Esophagus muscularis mucosa (tissue), 4 donors: ENCODE measurements at regions not wholly inside any gene's neighbourhood (a gene's known extent, or its start where the extent isn't known, plus 50 kb on each side); places are given as distances from the start of the nearest gene placed in this dataset.

Experiments
- DNase-seq: peaks from one replicate; pipeline ENCODE4 v3.0.0-alpha.2; 2017; ENCODE audit errors: extremely low spot score
- H3K27ac ChIP-seq, 4 donors: fragments of 200-600 bp; sonication (generic); replicated peaks in 1 of 4; 1 replicate in 3 of 4; 2 replicates in 1 of 4; pipeline ENCODE4 v1.5.1; 2016 to 2019; ENCODE audit warnings: mild to moderate bottlenecking in 1 of 4
- H3K27me3 ChIP-seq, 4 donors: fragments of 200-600 bp; sonication (generic); one replicate each; pipeline versions ENCODE4 v1.5.1 to v1.6.0; 2016 to 2019
- H3K36me3 ChIP-seq, 4 donors: fragments of 200-600 bp; sonication (generic); one replicate each; pipeline ENCODE4 v1.5.1; 2016 to 2019
- H3K4me1 ChIP-seq, 4 donors: fragments of 200-600 bp; sonication (generic); one replicate each; pipeline ENCODE4 v1.5.1; 2016 to 2019
- H3K4me3 ChIP-seq, 4 donors: fragments of 200-600 bp; sonication (generic); 1 replicate in 2 of 4; 2 replicates in 2 of 4; pipeline ENCODE4 v1.5.1; 2016 to 2019; ENCODE audit warnings: mild to moderate bottlenecking in 4 of 4, moderate library complexity in 1 of 4
- H3K9me3 ChIP-seq, 4 donors: fragments of 200-600 bp; sonication (generic); 1 replicate in 3 of 4; 2 replicates in 1 of 4; pipeline ENCODE4 v1.5.1; 2016 to 2019
- CTCF ChIP-seq, 3 experiments: fragments of 200-600 bp in 2 of 3; fragments of 450-650 bp in 1 of 3; sonication (generic) in 2 of 3; IDR thresholded peaks; one replicate each; pipeline ENCODE4 v1.5.1; 2017 to 2019; ENCODE audit warnings: antibody characterized with exemption in 3 of 3, mild to moderate bottlenecking in 2 of 3, moderate library complexity in 1 of 3
- EP300 ChIP-seq: sonication (generic); formaldehyde crosslinking; IDR thresholded peaks from one replicate; pipeline ENCODE4 v1.6.1; 2017; ENCODE audit warnings: antibody characterized with exemption
- POLR2A ChIP-seq: fragments of 450-650 bp; IDR thresholded peaks from one replicate; pipeline ENCODE4 v1.6.1; 2017; ENCODE audit warnings: antibody characterized with exemption, moderate library complexity, mild to moderate bottlenecking, low read depth
- POLR2AphosphoS5 ChIP-seq, 2 donors: sonication (generic); formaldehyde crosslinking; IDR thresholded peaks; one replicate each; pipeline ENCODE4 v1.6.1; 2017; ENCODE audit warnings: antibody characterized with exemption in 2 of 2
- WGBS: methylation state at CpG from one replicate; pipeline ENCODE4 v1.1.5; 2018; 5-methylcytosine and 5-hydroxymethylcytosine counted together
- intact Hi-C: fragments of 100-400 bp; cut with DNase I; formaldehyde crosslinking; loops from one replicate; pipeline ENCODE4 v1.15.1; 2023

- Histone ChIP-seq H3K4me3 (no peak overlapping the region), H3K9me3 (peaks cover 0 to 20% (median 6%) of the 10 kb centered on the region in 4 donors), H3K27ac (no peak overlapping the region), H3K4me1 (no peaks in the 10 kb centered on the region), H3K36me3 (no peaks in the 10 kb centered on the region), H3K27me3 (no peaks in the 10 kb centered on the region)
- no peak for DNase-seq
- no peak for TF ChIP-seq POLR2A
- TF ChIP-seq CTCF (IDR thresholded peaks at IDR 0.05) = no peak
- no peak for TF ChIP-seq POLR2AphosphoS5 (IDR thresholded peaks at IDR 0.05)
- intact Hi-C loops = no loop called here
Observed at GRCh38 chr13:89474432-89474831, 1803.3 kb downstream of the SLITRK5 start.

- no peaks in the 10 kb centered on the region for H3K9me3 ChIP-seq
- no peak overlapping the region for H3K27ac ChIP-seq
- no peak overlapping the region for H3K4me3 ChIP-seq
- H3K36me3 ChIP-seq = no peaks in the 10 kb centered on the region
- DNase-seq = no peak
- TF ChIP-seq POLR2A (no peak), EP300 (no peak), CTCF (IDR thresholded peaks at IDR 0.05) (no peak), POLR2AphosphoS5 (IDR thresholded peaks at IDR 0.05) (no peak)
- intact Hi-C loops = no loop called here
- 91% methylated on average over 1 of the region's 1 CpG for WGBS
- H3K27me3 ChIP-seq = no peaks in the 10 kb centered on the region
- no peaks in the 10 kb centered on the region for H3K4me1 ChIP-seq
Observed at GRCh38 chr13:89486065-89486464, 1814.9 kb downstream of the SLITRK5 start.

- H3K4me1 ChIP-seq = no peaks in the 10 kb centered on the region
- H3K27ac ChIP-seq = no peak overlapping the region
- intact Hi-C loops = no loop called here
- H3K4me3 ChIP-seq = no peak overlapping the region
- H3K27me3 ChIP-seq = no peaks in the 10 kb centered on the region
- no peak for DNase-seq
- TF ChIP-seq CTCF (IDR thresholded peaks at IDR 0.05) (no peak), POLR2A (no peak), EP300 (no peak), POLR2AphosphoS5 (IDR thresholded peaks at IDR 0.05) (no peak)
- 92% methylated on average over 1 of the region's 1 CpG for WGBS
- no peaks in the 10 kb centered on the region for H3K36me3 ChIP-seq
- H3K9me3 ChIP-seq = no peaks in the 10 kb centered on the region
Observed at GRCh38 chr13:89486709-89487108, 1815.5 kb downstream of the SLITRK5 start.

GRCh38 chr13:89490661-89491060 lies 1819.5 kb downstream of the SLITRK5 start:
- DNase-seq = no peak
- Histone ChIP-seq H3K4me1 (no peaks in the 10 kb centered on the region), H3K36me3 (no peaks in the 10 kb centered on the region), H3K9me3 (no peaks in the 10 kb centered on the region), H3K4me3 (no peak overlapping the region), H3K27ac (no peak overlapping the region), H3K27me3 (no peaks in the 10 kb centered on the region)
- WGBS = 100% methylated on average over 1 of the region's 1 CpG
- TF ChIP-seq EP300 (no peak), POLR2A (no peak), POLR2AphosphoS5 (IDR thresholded peaks at IDR 0.05) (no peak), CTCF (IDR thresholded peaks at IDR 0.05) (no peak)
- intact Hi-C loops = no loop called here

- DNase-seq = no peak
- Histone ChIP-seq H3K27ac (no peak overlapping the region), H3K4me3 (no peak overlapping the region), H3K27me3 (no peaks in the 10 kb centered on the region), H3K36me3 (no peaks in the 10 kb centered on the region), H3K4me1 (no peaks in the 10 kb centered on the region), H3K9me3 (no peaks in the 10 kb centered on the region)
- no peak for TF ChIP-seq POLR2A
- WGBS = 64% methylated on average over 2 of the region's 2 CpGs
- intact Hi-C loops = no loop called here
Observed at GRCh38 chr13:89496478-89496877, 1825.3 kb downstream of the SLITRK5 start.
